T-cell (primary cell): ENCODE measurements at regions not wholly inside any gene's neighbourhood (a gene's known extent, or its start where the extent isn't known, plus 50 kb on each side); places are given as distances from the start of the nearest gene placed in this dataset.

Source experiments
- ATAC-seq, 4 experiments: fragments of 200-7000 bp in 3 of 4; fragments of 150-1000 bp in 1 of 4; cut with Tn5 transposase; replicated peaks in 1 of 4; 1 replicate in 3 of 4; 2 replicates in 1 of 4; pipeline ENCODE4 v1.10.0; 2021; ENCODE audit warnings: moderate library complexity in 3 of 4, mild to moderate bottlenecking in 2 of 4, moderate number of reproducible peaks in 1 of 4
- CTCF ChIA-PET, 2 donors: fragments of 300-600 bp; sonication (Branson Sonifier 250); formaldehyde crosslinking; loops; one replicate each; lab custom pipeline; 2022; ENCODE audit warnings: antibody characterized with exemption in 2 of 2; lab: Charles Lee
- POLR2A ChIA-PET, 2 donors: fragments of 300-600 bp; sonication (Branson Sonifier 250); formaldehyde crosslinking; loops; one replicate each; lab custom pipeline; 2022; ENCODE audit warnings: antibody characterized with exemption in 2 of 2; lab: Charles Lee
- DNase-seq, 35 experiments: peaks; one replicate each; pipeline versions ENCODE4 v3.0.0 to v3.0.0-alpha.2; 2013 to 2023
- H3K27ac ChIP-seq: one replicate; pipeline ENCODE4 v1.5.1; 2013; ENCODE audit warnings: low read length
- H3K27me3 ChIP-seq, 2 experiments: replicated peaks in 1 of 2; 1 replicate in 1 of 2; 2 replicates in 1 of 2; pipeline versions ENCODE4 v1.6.1 to v1.7.0; 2013; ENCODE audit warnings: low read length in 1 of 2, mixed read lengths in 1 of 2; ENCODE audit not compliant: control insufficient read depth in 2 of 2, insufficient read depth in 2 of 2; ENCODE audit errors: extremely low read depth in 1 of 2
- H3K36me3 ChIP-seq, 2 donors: 1 replicate in 1 of 2; 2 replicates in 1 of 2; pipeline versions ENCODE4 v1.6.1 to v1.7.0; 2013; ENCODE audit warnings: low read length in 1 of 2; ENCODE audit not compliant: control insufficient read depth in 2 of 2, insufficient read depth in 1 of 2; ENCODE audit errors: extremely low read depth in 1 of 2
- H3K4me1 ChIP-seq, 2 experiments: 1 replicate in 1 of 2; 2 replicates in 1 of 2; pipeline versions ENCODE4 v1.6.1 to v1.7.0; 2013; ENCODE audit warnings: low read length in 2 of 2, mixed read lengths in 1 of 2; ENCODE audit not compliant: insufficient read depth in 2 of 2, control insufficient read depth in 1 of 2; ENCODE audit errors: extremely low read depth in 1 of 2
- H3K4me3 ChIP-seq, 2 donors: 1 replicate in 1 of 2; 2 replicates in 1 of 2; pipeline versions ENCODE4 v1.5.1 to v1.7.0; 2013; ENCODE audit warnings: mild to moderate bottlenecking in 2 of 2, low read length in 1 of 2, moderate library complexity in 1 of 2; ENCODE audit not compliant: control insufficient read depth in 1 of 2; ENCODE audit errors: extremely low read depth in 1 of 2
- H3K9me3 ChIP-seq: 2 replicates; pipeline ENCODE4 v1.7.0; 2013
- H3K27ac Mint-ChIP-seq, 2 donors: one replicate each; pipeline ENCODE4 v1.8.0; 2020 to 2021; ENCODE audit warnings: mild to moderate bottlenecking in 2 of 2, mixed read lengths in 2 of 2
- H3K27me3 Mint-ChIP-seq, 2 donors: one replicate each; pipeline ENCODE4 v1.8.0; 2021 to 2022; ENCODE audit warnings: mixed read lengths in 2 of 2
- H3K36me3 Mint-ChIP-seq: one replicate; pipeline ENCODE4 v1.8.0; 2021; ENCODE audit warnings: mixed read lengths
- H3K4me1 Mint-ChIP-seq, 3 donors: one replicate each; pipeline ENCODE4 v1.8.0; 2020 to 2022; ENCODE audit warnings: mixed read lengths in 3 of 3, mild to moderate bottlenecking in 1 of 3
- H3K4me3 Mint-ChIP-seq, 3 donors: one replicate each; pipeline ENCODE4 v1.8.0; 2020 to 2022; ENCODE audit warnings: mild to moderate bottlenecking in 3 of 3, mixed read lengths in 3 of 3, moderate library complexity in 3 of 3
- H3K9me3 Mint-ChIP-seq, 3 donors: one replicate each; pipeline ENCODE4 v1.8.0; 2020 to 2022; ENCODE audit warnings: mixed read lengths in 3 of 3
- WGBS: methylation state at CpG from one replicate; pipeline ENCODE4 v1.1.5; 2013; ENCODE audit warnings: missing lambda C conversion rate; ENCODE audit not compliant: insufficient coverage; 5-methylcytosine and 5-hydroxymethylcytosine counted together

DNA sequence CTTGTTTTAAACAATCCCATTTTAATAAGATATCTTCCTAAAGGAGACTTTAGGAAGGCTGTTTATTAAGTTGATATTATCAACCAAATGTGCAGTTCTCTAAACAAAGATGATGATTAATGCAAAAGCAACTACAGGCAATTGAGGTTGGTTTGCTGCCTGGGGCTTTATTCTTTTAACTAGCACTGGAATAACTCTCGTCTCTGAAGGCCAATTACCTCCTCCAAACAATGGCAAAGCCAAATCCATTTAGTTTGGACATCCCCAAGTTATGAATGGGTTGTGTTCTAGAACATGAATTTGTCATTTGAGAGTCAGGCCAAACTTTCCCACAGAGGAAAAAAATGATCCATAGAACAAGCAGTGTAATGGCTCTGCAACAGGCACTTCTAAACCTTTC is 114.1 kb downstream of the SLC16A9 start:
- Mint-ChIP-seq H3K9me3 (no peaks in the 10 kb centered on the region), H3K4me3 (no peak overlapping the region), H3K27me3 (peaks cover 5% of the 10 kb centered on the region in 2 donors), H3K4me1 (no peaks in the 10 kb centered on the region), H3K36me3 (no peaks in the 10 kb centered on the region), H3K27ac (no peak overlapping the region)
- Histone ChIP-seq H3K27me3 (peaks cover 0 to 14% of the 10 kb centered on the region in 2 experiments), H3K36me3 (no peaks in the 10 kb centered on the region), H3K27ac (no peak overlapping the region), H3K9me3 (no peaks in the 10 kb centered on the region), H3K4me3 (no peak overlapping the region), H3K4me1 (no peaks in the 10 kb centered on the region)
- DNase-seq (no peak), ATAC-seq (no peak)
- no CpG with 5 or more reads among the region's 1 CpG for WGBS
- POLR2A ChIA-PET = no interaction called here
- CTCF ChIA-PET = no interaction called here

DNA sequence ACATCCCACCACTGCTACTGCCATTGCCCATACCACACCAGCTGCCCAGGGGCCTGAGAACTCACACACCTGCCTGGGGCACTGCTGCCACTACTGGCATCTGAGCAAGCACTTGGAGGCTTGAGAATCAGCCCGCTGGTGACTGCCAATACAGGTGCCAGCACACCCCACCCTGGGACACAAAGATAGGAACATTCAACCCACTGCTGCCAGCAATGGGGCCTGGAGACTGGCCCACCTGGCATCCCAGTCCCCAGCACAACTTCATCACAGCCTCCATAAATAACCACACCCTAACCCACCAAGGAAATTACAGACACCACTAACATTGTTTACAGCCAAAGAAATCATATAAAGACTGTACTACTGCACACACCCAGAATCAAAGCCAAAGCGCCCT is 115.9 kb downstream of the SLC16A9 start:
- Histone ChIP-seq H3K4me3 (no peak overlapping the region), H3K4me1 (no peaks in the 10 kb centered on the region), H3K36me3 (no peaks in the 10 kb centered on the region), H3K9me3 (no peaks in the 10 kb centered on the region), H3K27ac (no peak overlapping the region), H3K27me3 (peaks cover 0 to 14% of the 10 kb centered on the region in 2 experiments)
- Mint-ChIP-seq H3K36me3 (no peaks in the 10 kb centered on the region), H3K4me1 (no peaks in the 10 kb centered on the region), H3K27ac (no peak overlapping the region), H3K9me3 (no peaks in the 10 kb centered on the region), H3K27me3 (peaks cover 5% of the 10 kb centered on the region in 2 donors), H3K4me3 (no peak overlapping the region)
- ATAC-seq (no peak), DNase-seq (no peak)
- POLR2A ChIA-PET = no interaction called here
- CTCF ChIA-PET = no interaction called here
- WGBS = 80% methylated on average over 1 of the region's 2 CpGs

DNA sequence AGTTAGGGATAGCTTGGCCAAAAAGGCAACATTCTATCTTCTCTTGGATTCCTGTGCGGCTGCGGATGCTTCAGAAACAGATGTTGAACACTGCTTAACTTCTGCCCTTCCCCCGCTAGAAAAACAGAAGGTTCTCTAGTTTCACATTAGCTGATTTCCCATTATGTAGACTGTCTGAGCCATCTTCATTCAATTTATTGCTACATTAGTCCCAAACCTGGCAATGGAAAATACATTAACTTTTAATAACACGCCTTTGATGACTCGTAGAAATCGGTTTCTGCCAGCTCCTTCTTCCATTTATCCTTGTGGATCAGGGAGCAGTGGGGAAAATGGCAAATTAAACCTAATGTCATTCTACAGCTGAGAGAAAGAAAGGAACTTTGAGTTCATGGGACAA is 119.9 kb downstream of the SLC16A9 start:
- ATAC-seq = no peak
- Histone ChIP-seq H3K36me3 (no peaks in the 10 kb centered on the region), H3K4me1 (no peaks in the 10 kb centered on the region), H3K27me3 (peaks cover 0 to 14% of the 10 kb centered on the region in 2 experiments), H3K4me3 (no peak overlapping the region), H3K27ac (no peak overlapping the region), H3K9me3 (no peaks in the 10 kb centered on the region)
- Mint-ChIP-seq H3K27me3 (peaks cover 0 to 5% of the 10 kb centered on the region in 2 donors), H3K4me1 (no peaks in the 10 kb centered on the region), H3K36me3 (no peaks in the 10 kb centered on the region), H3K27ac (no peak overlapping the region), H3K4me3 (no peak overlapping the region), H3K9me3 (no peaks in the 10 kb centered on the region)
- ChIA-PET CTCF (no interaction called here), POLR2A (interaction anchor here in 1 of 2 donors (0.5 kb wide), 1 partner anchor 39 kb away, joined by 10 read pairs; no protein-coding TSS in a partner anchor)
- no peak for DNase-seq
- WGBS = 88% methylated on average over 3 of the region's 6 CpGs

DNA sequence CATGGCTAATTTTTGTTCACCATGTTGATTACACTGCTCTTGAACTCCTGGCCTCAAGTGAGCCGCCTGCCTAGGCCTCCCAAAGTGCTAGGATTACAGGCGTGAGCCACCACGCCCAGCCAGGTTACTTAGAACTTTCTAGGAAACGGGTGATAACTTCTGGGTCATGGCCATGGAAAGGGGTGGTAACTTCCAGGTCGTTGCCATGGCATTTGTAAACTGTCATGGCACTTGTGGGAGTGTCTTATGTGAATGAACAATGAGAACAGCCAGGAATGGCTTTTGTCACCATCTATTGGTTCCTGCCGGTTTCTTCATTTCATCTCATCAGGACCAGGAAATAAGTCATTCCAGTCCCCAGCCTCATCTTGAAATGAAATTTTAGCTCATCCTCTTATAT is 120.9 kb downstream of the SLC16A9 start:
- CTCF ChIA-PET = no interaction called here
- no peaks in the 10 kb centered on the region for H3K9me3 Mint-ChIP-seq

DNA sequence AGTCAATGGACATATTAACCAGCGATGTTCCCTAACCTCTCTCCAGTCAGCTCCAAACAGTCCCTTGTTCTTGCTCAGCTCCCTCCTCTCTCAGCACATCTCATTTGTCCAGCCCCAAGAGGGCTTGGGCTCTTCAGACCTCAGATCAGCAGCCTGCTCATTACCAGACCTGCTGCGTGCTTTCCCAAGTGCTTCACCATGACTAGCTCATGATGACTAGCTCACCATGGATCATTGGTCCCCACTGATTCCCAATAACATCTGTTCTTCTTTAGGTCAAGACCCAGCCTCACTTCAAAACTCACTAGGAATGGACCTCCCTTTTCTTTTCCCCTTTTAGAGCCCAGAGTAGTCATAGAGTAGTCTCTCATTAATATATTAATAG is 121.9 kb downstream of the SLC16A9 start:
- Histone ChIP-seq H3K36me3 (no peaks in the 10 kb centered on the region), H3K9me3 (no peaks in the 10 kb centered on the region), H3K27ac (no peak overlapping the region), H3K4me1 (no peaks in the 10 kb centered on the region), H3K4me3 (no peak overlapping the region), H3K27me3 (peaks cover 0 to 3% of the 10 kb centered on the region in 2 experiments)
- CTCF ChIA-PET = interaction anchor here in 1 of 2 donors (0.5 kb wide), 1 partner anchor 596 kb away, joined by 6 read pairs; no protein-coding TSS in a partner anchor
- no peak for DNase-seq
- H3K36me3 Mint-ChIP-seq = no peaks in the 10 kb centered on the region
- POLR2A ChIA-PET = no interaction called here
- no peaks in the 10 kb centered on the region for H3K4me1 Mint-ChIP-seq
- no peak for ATAC-seq
- H3K4me3 Mint-ChIP-seq = no peak overlapping the region
- no peak overlapping the region for H3K27ac Mint-ChIP-seq
- 21% methylated on average over 2 of the region's 2 CpGs for WGBS
- H3K27me3 Mint-ChIP-seq = peaks cover 2 to 3% of the 10 kb centered on the region in 2 donors
- H3K9me3 Mint-ChIP-seq = no peaks in the 10 kb centered on the region

More for the DNA sequence above, 120.9 kb downstream of the SLC16A9 start:
- no peaks in the 10 kb centered on the region for H3K36me3 ChIP-seq
- no peak overlapping the region for H3K4me3 ChIP-seq
- DNase-seq = no peak
- no peak overlapping the region for H3K27ac ChIP-seq
- Mint-ChIP-seq H3K36me3 (no peaks in the 10 kb centered on the region), H3K27ac (no peak overlapping the region), H3K4me1 (no peaks in the 10 kb centered on the region), H3K4me3 (no peak overlapping the region), H3K27me3 (peaks cover 0 to 2% of the 10 kb centered on the region in 2 donors)
- H3K9me3 ChIP-seq = no peaks in the 10 kb centered on the region
- no peaks in the 10 kb centered on the region for H3K4me1 ChIP-seq
- ATAC-seq = no peak
- peaks cover 0 to 13% of the 10 kb centered on the region in 2 experiments for H3K27me3 ChIP-seq
- WGBS = 76% methylated on average over 4 of the region's 6 CpGs
- POLR2A ChIA-PET = no interaction called here

DNA sequence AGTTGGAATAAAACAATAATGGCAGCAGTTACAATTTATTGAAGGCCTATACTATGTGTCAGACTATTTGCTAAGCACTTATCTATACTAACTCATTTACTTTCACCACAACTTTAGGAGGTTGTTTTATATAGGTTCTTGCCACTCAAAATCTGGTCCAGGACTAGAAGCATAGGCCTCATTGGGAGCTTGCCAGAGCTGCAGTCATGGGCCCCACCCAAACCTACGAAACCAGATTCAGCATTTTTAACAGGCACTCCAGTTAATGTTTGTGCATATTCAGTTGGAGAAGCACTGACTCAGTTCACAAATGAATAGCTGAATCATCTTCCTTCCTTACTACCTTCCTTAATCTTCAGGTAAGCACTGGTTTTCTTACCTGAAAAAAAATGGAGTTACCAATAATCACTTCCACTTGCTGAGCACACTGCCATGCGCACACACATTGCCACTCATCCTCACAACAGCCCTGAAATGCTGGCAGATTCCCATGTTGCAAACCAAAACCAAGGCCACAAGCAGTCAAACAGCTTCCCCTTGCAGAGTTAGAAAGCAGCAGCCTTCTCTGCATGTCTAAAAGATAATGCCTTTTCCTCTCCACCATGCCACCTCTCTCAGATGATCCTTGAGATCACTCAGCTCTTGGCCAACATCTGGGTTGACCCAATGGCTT is 122.4 kb downstream of the SLC16A9 start:
- Histone ChIP-seq H3K9me3 (no peaks in the 10 kb centered on the region), H3K4me1 (no peaks in the 10 kb centered on the region), H3K36me3 (no peaks in the 10 kb centered on the region), H3K27me3 (peaks cover 0 to 2% of the 10 kb centered on the region in 2 experiments), H3K4me3 (no peak overlapping the region), H3K27ac (no peak overlapping the region)
- DNase-seq (no peak), ATAC-seq (no peak)
- Mint-ChIP-seq H3K27me3 (peaks cover 2 to 3% of the 10 kb centered on the region in 2 donors), H3K27ac (no peak overlapping the region), H3K4me3 (no peak overlapping the region), H3K9me3 (no peaks in the 10 kb centered on the region), H3K4me1 (no peaks in the 10 kb centered on the region), H3K36me3 (no peaks in the 10 kb centered on the region)
- POLR2A ChIA-PET = no interaction called here
- WGBS = 89% methylated on average over 1 of the region's 2 CpGs
- CTCF ChIA-PET = interaction anchor here (0.6 kb wide), 2 partner anchors 11 to 1378 kb away, joined by 3 to 4 read pairs; no protein-coding TSS in a partner anchor
